ENCODE measurements at regions not wholly inside any gene's neighbourhood (a gene's known extent, or its start where the extent isn't known, plus 50 kb on each side); places are given as distances from the start of the nearest gene placed in this dataset.

GRCh38 chr9:26325444-26325829 lies 567.2 kb downstream of the CAAP1 start:
- no peak for TF ChIP-seq EZH2 (IDR thresholded peaks at IDR 0.05; ENCODE audit: borderline replicate concordance, low read length)
- TF ChIP-seq, protein P1, sequence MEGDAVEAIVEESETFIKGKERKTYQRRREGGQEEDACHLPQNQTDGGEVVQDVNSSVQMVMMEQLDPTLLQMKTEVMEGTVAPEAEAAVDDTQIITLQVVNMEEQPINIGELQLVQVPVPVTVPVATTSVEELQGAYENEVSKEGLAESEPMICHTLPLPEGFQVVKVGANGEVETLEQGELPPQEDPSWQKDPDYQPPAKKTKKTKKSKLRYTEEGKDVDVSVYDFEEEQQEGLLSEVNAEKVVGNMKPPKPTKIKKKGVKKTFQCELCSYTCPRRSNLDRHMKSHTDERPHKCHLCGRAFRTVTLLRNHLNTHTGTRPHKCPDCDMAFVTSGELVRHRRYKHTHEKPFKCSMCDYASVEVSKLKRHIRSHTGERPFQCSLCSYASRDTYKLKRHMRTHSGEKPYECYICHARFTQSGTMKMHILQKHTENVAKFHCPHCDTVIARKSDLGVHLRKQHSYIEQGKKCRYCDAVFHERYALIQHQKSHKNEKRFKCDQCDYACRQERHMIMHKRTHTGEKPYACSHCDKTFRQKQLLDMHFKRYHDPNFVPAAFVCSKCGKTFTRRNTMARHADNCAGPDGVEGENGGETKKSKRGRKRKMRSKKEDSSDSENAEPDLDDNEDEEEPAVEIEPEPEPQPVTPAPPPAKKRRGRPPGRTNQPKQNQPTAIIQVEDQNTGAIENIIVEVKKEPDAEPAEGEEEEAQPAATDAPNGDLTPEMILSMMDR (IDR thresholded peaks at IDR 0.05; ENCODE audit: low read length), result no peak
- H3K9me3 ChIP-seq (ENCODE audit: low read length), result no peaks in the 10 kb centered on the region
- H3K27me3 ChIP-seq (ENCODE audit: insufficient read depth, low read length), result no peaks in the 10 kb centered on the region
- no peaks in the 10 kb centered on the region for H3K36me3 ChIP-seq (ENCODE audit: insufficient read depth, low read length)
- H3K9ac ChIP-seq (ENCODE audit: low read length), result no peak overlapping the region
- H3K27ac ChIP-seq (ENCODE audit: low read depth, low read length, poor library complexity, severe bottlenecking), result no peak overlapping the region
- H2AFZ ChIP-seq (ENCODE audit: low read length), result no peak overlapping the region
- H4K20me1 ChIP-seq (ENCODE audit: insufficient read depth, low read length), result no peaks in the 10 kb centered on the region
- H3F3A ChIP-seq (ENCODE audit: insufficient read depth, low read length), result no peaks in the 10 kb centered on the region
- H3K9me2 ChIP-seq (ENCODE audit: low read depth, low read length), result no peaks in the 10 kb centered on the region
- H3K4me1 ChIP-seq (ENCODE audit: insufficient read depth, low read length, severe bottlenecking), result no peaks in the 10 kb centered on the region
- no peak overlapping the region for H3K4me2 ChIP-seq (ENCODE audit: low read length)
- H3K4me3 ChIP-seq (ENCODE audit: low read depth, low read length, poor library complexity, severe bottlenecking), result no peak overlapping the region
- no peaks in the 10 kb centered on the region for H3K79me2 ChIP-seq (ENCODE audit: insufficient read depth, low read length)

- Histone ChIP-seq H3K4me1 (ENCODE audit: insufficient read depth, low read length, severe bottlenecking) (no peaks in the 10 kb centered on the region), H3K36me3 (ENCODE audit: insufficient read depth, low read length) (no peaks in the 10 kb centered on the region), H3K4me2 (ENCODE audit: low read length) (no peak overlapping the region), H3K9me2 (ENCODE audit: low read depth, low read length) (no peaks in the 10 kb centered on the region), H3K27ac (ENCODE audit: low read depth, low read length, poor library complexity, severe bottlenecking) (no peak overlapping the region), H3K79me2 (ENCODE audit: insufficient read depth, low read length) (no peaks in the 10 kb centered on the region), H3K9me3 (ENCODE audit: low read length) (no peaks in the 10 kb centered on the region), H3K9ac (ENCODE audit: low read length) (no peak overlapping the region), H2AFZ (ENCODE audit: low read length) (no peak overlapping the region), H4K20me1 (ENCODE audit: insufficient read depth, low read length) (no peaks in the 10 kb centered on the region), H3K4me3 (ENCODE audit: low read depth, low read length, poor library complexity, severe bottlenecking) (no peak overlapping the region), H3K27me3 (ENCODE audit: insufficient read depth, low read length) (no peaks in the 10 kb centered on the region), H3F3A (ENCODE audit: insufficient read depth, low read length) (no peaks in the 10 kb centered on the region)
- no peak for TF ChIP-seq EZH2 (IDR thresholded peaks at IDR 0.05; ENCODE audit: borderline replicate concordance, low read length)
Measured at GRCh38 chr9:26324786-26325443, 567.7 kb downstream of the CAAP1 start.

- Histone ChIP-seq H3K27me3 (ENCODE audit: insufficient read depth, low read length) (no peaks in the 10 kb centered on the region), H4K20me1 (ENCODE audit: insufficient read depth, low read length) (no peaks in the 10 kb centered on the region), H3K9me2 (ENCODE audit: low read depth, low read length) (no peaks in the 10 kb centered on the region), H3F3A (ENCODE audit: insufficient read depth, low read length) (no peaks in the 10 kb centered on the region), H3K4me2 (ENCODE audit: low read length) (no peak overlapping the region), H3K27ac (ENCODE audit: low read depth, low read length, poor library complexity, severe bottlenecking) (no peak overlapping the region), H3K9ac (ENCODE audit: low read length) (no peak overlapping the region), H3K9me3 (ENCODE audit: low read length) (no peaks in the 10 kb centered on the region), H3K4me3 (ENCODE audit: low read depth, low read length, poor library complexity, severe bottlenecking) (no peak overlapping the region), H2AFZ (ENCODE audit: low read length) (no peak overlapping the region), H3K79me2 (ENCODE audit: insufficient read depth, low read length) (no peaks in the 10 kb centered on the region), H3K4me1 (ENCODE audit: insufficient read depth, low read length, severe bottlenecking) (no peaks in the 10 kb centered on the region), H3K36me3 (ENCODE audit: insufficient read depth, low read length) (no peaks in the 10 kb centered on the region)
- no peak for TF ChIP-seq EZH2 (IDR thresholded peaks at IDR 0.05; ENCODE audit: borderline replicate concordance, low read length)
- TF ChIP-seq, protein P1 (IDR thresholded peaks at IDR 0.05; ENCODE audit: low read length), result no peak
Measured at GRCh38 chr9:26321935-26322334, 570.7 kb downstream of the CAAP1 start.

DNA sequence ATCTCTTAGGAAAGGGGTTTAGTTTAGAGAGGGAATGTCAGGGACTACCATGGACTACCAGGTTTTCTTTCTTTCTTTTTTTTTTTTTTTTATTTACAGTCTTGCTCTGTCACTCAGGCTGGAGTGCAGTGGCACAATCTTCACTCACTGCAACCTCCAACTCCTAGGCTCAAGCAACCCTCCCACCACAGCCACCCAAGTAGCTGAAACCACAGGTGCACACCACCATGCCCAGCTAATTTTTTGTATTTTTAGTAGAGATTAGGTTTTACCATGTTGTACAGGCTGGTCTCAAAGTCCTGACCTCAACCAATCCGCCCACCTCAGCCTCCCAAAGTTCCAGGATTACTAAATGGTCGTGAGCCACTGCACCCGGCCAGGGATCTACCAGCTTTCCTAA lies 572.7 kb downstream of the CAAP1 start:
- Histone ChIP-seq H3K36me3 (ENCODE audit: insufficient read depth, low read length) (no peaks in the 10 kb centered on the region), H3K79me2 (ENCODE audit: insufficient read depth, low read length) (no peaks in the 10 kb centered on the region), H3K27ac (ENCODE audit: low read depth, low read length, poor library complexity, severe bottlenecking) (no peak overlapping the region), H2AFZ (ENCODE audit: low read length) (no peak overlapping the region), H3K4me2 (ENCODE audit: low read length) (no peak overlapping the region), H4K20me1 (ENCODE audit: insufficient read depth, low read length) (no peaks in the 10 kb centered on the region), H3K9ac (ENCODE audit: low read length) (no peak overlapping the region), H3K27me3 (ENCODE audit: insufficient read depth, low read length) (no peaks in the 10 kb centered on the region), H3K9me3 (ENCODE audit: low read length) (no peaks in the 10 kb centered on the region), H3K9me2 (ENCODE audit: low read depth, low read length) (no peaks in the 10 kb centered on the region), H3K4me3 (ENCODE audit: low read depth, low read length, poor library complexity, severe bottlenecking) (no peak overlapping the region), H3F3A (ENCODE audit: insufficient read depth, low read length) (no peaks in the 10 kb centered on the region), H3K4me1 (ENCODE audit: insufficient read depth, low read length, severe bottlenecking) (no peaks in the 10 kb centered on the region)
- TF ChIP-seq, protein P1 (IDR thresholded peaks at IDR 0.05; ENCODE audit: low read length), result no peak
- TF ChIP-seq EZH2 (IDR thresholded peaks at IDR 0.05; ENCODE audit: borderline replicate concordance, low read length), result no peak
